PC-9 (cell line): ENCODE measurements at regions not wholly inside any gene's neighbourhood (a gene's known extent, or its start where the extent isn't known, plus 50 kb on each side); places are given as distances from the start of the nearest gene placed in this dataset.

Experiments used
- BruUV-seq: library from RNA; stranded (reverse); fragments of 400-500 nt; replicated peaks from 2 replicates; lab custom pipeline; 2021; lab: Mats Ljungman, UMichigan
- CTCF ChIA-PET: fragments of 300-600 bp; sonication (Branson Sonifier 250); formaldehyde crosslinking; loops from one replicate; lab custom pipeline; 2022; ENCODE audit warnings: antibody characterized with exemption; lab: Charles Lee
- POLR2A ChIA-PET: fragments of 300-600 bp; sonication (Branson Sonifier 250); formaldehyde crosslinking; loops from one replicate; lab custom pipeline; 2022; ENCODE audit warnings: antibody characterized with exemption; ENCODE audit not compliant: unreplicated experiment; lab: Charles Lee
- DNase-seq, 2 experiments: peaks; one replicate each; pipeline versions ENCODE4 v3.0.0 to v3.0.0-alpha.2; 2015 to 2022; ENCODE audit warnings: mixed read lengths in 1 of 2
- H2AFZ ChIP-seq: fragments of 200-600 bp; sonication (generic); 2 replicates; pipeline ENCODE4 v1.8.1; 2017; ENCODE audit warnings: antibody characterized with exemption
- H3F3A ChIP-seq: fragments of 200-600 bp; sonication (generic); 2 replicates; pipeline ENCODE4 v1.8.1; 2017; ENCODE audit warnings: antibody characterized with exemption, mild to moderate bottlenecking, low read depth; ENCODE audit not compliant: insufficient read depth
- H3K27ac ChIP-seq: fragments of 200-600 bp; sonication (generic); 2 replicates; pipeline ENCODE4 v1.6.1; 2016; ENCODE audit warnings: mixed run types
- H3K27me3 ChIP-seq: fragments of 200-600 bp; sonication (generic); 2 replicates; pipeline ENCODE4 v1.6.1; 2016; ENCODE audit warnings: low read depth, mixed run types; ENCODE audit not compliant: insufficient read depth
- H3K36me3 ChIP-seq: fragments of 200-600 bp; sonication (generic); 2 replicates; pipeline ENCODE4 v1.6.1; 2016; ENCODE audit warnings: low read depth, mixed run types
- H3K4me1 ChIP-seq: fragments of 200-600 bp; sonication (generic); replicated peaks from 2 replicates; pipeline ENCODE4 v1.6.1; 2016; ENCODE audit warnings: mixed run types; ENCODE audit not compliant: insufficient read depth
- H3K4me2 ChIP-seq: fragments of 200-600 bp; sonication (generic); 2 replicates; pipeline ENCODE4 v1.6.1; 2017; ENCODE audit warnings: mixed run types
- H3K4me3 ChIP-seq: fragments of 200-600 bp; sonication (generic); 2 replicates; pipeline ENCODE4 v1.6.1; 2016; ENCODE audit warnings: mixed run types
- H3K79me2 ChIP-seq: fragments of 200-600 bp; sonication (generic); 2 replicates; pipeline ENCODE4 v1.6.1; 2017; ENCODE audit warnings: low read depth, mixed run types
- H3K9me2 ChIP-seq: fragments of 200-600 bp; sonication (generic); 2 replicates; pipeline ENCODE4 v1.8.1; 2017; ENCODE audit warnings: mild to moderate bottlenecking; ENCODE audit not compliant: insufficient read depth
- H3K9me3 ChIP-seq: fragments of 200-600 bp; sonication (generic); 2 replicates; pipeline ENCODE4 v1.8.1; 2016; ENCODE audit warnings: low read depth; ENCODE audit not compliant: insufficient read depth
- H4K20me1 ChIP-seq: fragments of 200-600 bp; sonication (generic); 2 replicates; pipeline ENCODE4 v1.8.1; 2017; ENCODE audit not compliant: insufficient read depth
- EZH2 ChIP-seq: fragments of 200-600 bp; sonication (generic); IDR thresholded peaks from 2 replicates; pipeline ENCODE4 v1.8.0; 2017; ENCODE audit warnings: antibody characterized with exemption, low read depth
- intact Hi-C: fragments of 100-400 bp; cut with micrococcal nuclease; formaldehyde crosslinking; loops from one replicate; pipeline ENCODE4 v1.10.0; 2022; ENCODE audit not compliant: unreplicated experiment
- TF ChIP-seq, protein P1 (sequence below): fragments of 200-600 bp; sonication (generic); conservative IDR thresholded peaks from 2 replicates; pipeline ENCODE4 v1.6.1; 2017; ENCODE audit warnings: mixed run types, antibody characterized with exemption, mild to moderate bottlenecking, moderate library complexity

DNA sequence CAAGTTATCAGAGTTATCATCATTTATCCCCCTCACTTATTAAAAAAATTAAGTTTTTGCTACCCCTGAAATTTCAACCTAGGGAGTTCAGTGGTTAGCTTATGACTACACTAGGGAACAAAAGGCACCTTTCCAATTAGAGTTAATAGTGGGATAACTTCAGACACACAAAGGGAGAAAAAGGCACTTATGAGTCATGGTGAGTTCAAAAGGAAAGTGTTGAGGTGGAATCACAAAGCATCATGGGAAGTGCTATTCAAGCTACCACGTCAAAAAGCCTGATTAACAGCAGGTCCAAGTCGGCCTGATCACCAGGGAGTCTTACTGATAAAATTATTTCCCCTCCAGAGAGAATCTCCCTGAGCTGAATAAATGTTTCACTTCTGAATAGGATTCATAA is 165.7 kb downstream of the C7orf25 start:
- Histone ChIP-seq H3K79me2 (no peaks in the 10 kb centered on the region), H3K9me3 (no peaks in the 10 kb centered on the region; the same call in 1 of the 2 replicates), H3K9me2 (no peaks in the 10 kb centered on the region; the same call in 1 of the 2 replicates), H2AFZ (no peak overlapping the region), H3K27me3 (no peaks in the 10 kb centered on the region), H3K4me3 (no peak overlapping the region), H4K20me1 (no peaks in the 10 kb centered on the region), H3K36me3 (no peaks in the 10 kb centered on the region), H3K4me2 (no peak overlapping the region), H3K27ac (no peak overlapping the region), H3F3A (no peaks in the 10 kb centered on the region), H3K4me1 (no peaks in the 10 kb centered on the region)
- intact Hi-C loops, result no loop called here
- BruUV-seq, result no TSS peak
- ChIA-PET POLR2A (no interaction called here), CTCF (no interaction called here)
- no peak for TF ChIP-seq EZH2
- TF ChIP-seq, protein P1, sequence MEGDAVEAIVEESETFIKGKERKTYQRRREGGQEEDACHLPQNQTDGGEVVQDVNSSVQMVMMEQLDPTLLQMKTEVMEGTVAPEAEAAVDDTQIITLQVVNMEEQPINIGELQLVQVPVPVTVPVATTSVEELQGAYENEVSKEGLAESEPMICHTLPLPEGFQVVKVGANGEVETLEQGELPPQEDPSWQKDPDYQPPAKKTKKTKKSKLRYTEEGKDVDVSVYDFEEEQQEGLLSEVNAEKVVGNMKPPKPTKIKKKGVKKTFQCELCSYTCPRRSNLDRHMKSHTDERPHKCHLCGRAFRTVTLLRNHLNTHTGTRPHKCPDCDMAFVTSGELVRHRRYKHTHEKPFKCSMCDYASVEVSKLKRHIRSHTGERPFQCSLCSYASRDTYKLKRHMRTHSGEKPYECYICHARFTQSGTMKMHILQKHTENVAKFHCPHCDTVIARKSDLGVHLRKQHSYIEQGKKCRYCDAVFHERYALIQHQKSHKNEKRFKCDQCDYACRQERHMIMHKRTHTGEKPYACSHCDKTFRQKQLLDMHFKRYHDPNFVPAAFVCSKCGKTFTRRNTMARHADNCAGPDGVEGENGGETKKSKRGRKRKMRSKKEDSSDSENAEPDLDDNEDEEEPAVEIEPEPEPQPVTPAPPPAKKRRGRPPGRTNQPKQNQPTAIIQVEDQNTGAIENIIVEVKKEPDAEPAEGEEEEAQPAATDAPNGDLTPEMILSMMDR, result no peak
- no peak for DNase-seq

DNA sequence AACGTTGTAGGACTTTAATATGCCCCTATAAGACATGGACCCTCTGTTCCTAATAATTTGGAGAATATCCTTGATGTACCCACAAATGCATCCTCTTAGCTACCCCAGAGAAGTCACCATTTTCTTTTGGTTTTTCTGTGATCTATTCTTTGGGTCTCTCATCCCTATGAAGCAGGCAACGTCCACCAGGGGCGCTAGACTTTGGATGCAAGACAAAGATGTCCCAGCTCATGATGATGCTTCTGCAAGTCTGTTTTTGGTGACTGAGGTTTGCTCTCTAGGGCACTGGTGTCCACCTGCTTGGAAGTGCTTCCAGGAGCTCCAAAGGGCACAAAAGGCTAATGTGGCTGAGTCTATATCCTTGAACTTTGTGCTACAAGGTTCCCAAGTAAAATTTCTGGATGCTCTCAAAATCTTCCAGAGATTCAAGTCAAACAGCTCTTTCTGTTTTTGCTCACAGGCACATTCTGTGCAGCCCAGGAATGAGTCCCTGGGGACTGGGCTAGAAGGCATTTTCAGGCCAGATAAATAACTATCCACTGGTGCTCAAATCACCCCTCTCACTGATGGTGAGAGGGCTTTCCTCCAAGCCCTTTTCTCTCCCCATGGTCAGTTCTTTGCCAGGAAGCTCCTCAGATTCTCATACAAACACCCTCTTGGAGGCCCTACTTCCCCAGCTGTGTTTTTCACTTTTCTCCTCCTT is 166.4 kb downstream of the C7orf25 start:
- ChIA-PET POLR2A (no interaction called here), CTCF (no interaction called here)
- Histone ChIP-seq H3K4me1 (no peaks in the 10 kb centered on the region), H3K9me3 (no peaks in the 10 kb centered on the region; the same call in 1 of the 2 replicates), H3K36me3 (no peaks in the 10 kb centered on the region), H2AFZ (no peak overlapping the region), H3K27ac (no peak overlapping the region), H3K4me3 (no peak overlapping the region), H3K9me2 (no peaks in the 10 kb centered on the region; the same call in 1 of the 2 replicates), H3K4me2 (no peak overlapping the region), H4K20me1 (no peaks in the 10 kb centered on the region), H3F3A (no peaks in the 10 kb centered on the region), H3K27me3 (no peaks in the 10 kb centered on the region), H3K79me2 (no peaks in the 10 kb centered on the region)
- no TSS peak for BruUV-seq
- peak in 1 of 2 experiments; percentile 4 for DNase-seq
- no peak for TF ChIP-seq EZH2
- TF ChIP-seq, protein P1, result peak; percentile 89
- intact Hi-C loops, result no loop called here

DNA sequence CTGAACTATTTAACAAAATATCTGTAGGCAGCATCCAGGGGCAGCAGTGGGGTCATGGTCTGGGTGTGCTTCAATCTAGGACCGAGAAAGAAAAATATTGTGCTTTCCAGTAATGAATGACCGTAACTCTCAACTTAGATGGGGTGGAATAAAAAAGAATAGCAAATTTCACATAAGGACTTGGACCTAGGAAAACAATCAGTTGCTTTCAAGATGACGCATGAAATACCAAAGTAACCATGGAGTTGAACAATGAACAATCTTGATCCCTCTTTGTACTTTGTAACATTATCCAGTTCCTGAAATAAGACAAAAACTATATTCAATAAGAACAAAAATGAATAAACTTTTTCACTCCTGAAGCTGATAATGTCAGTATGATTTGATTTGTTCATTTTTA is 167.1 kb downstream of the C7orf25 start:
- Histone ChIP-seq H2AFZ (no peak overlapping the region), H4K20me1 (no peaks in the 10 kb centered on the region), H3K4me3 (no peak overlapping the region), H3K79me2 (no peaks in the 10 kb centered on the region), H3K36me3 (no peaks in the 10 kb centered on the region), H3K27me3 (no peaks in the 10 kb centered on the region), H3F3A (no peaks in the 10 kb centered on the region), H3K9me3 (no peaks in the 10 kb centered on the region; the same call in 1 of the 2 replicates), H3K4me1 (no peaks in the 10 kb centered on the region), H3K27ac (no peak overlapping the region), H3K4me2 (no peak overlapping the region), H3K9me2 (no peaks in the 10 kb centered on the region; the same call in 1 of the 2 replicates)
- BruUV-seq, result no TSS peak
- intact Hi-C loops, result no loop called here
- no peak for DNase-seq
- ChIA-PET POLR2A (no interaction called here), CTCF (no interaction called here)
- no peak for TF ChIP-seq EZH2
- TF ChIP-seq, protein P1, result no peak
